DMS53 treated with DMSO at 0.1 percent for 48 hours (cell line): ENCODE measurements at regions not wholly inside any gene's neighbourhood (a gene's known extent, or its start where the extent isn't known, plus 50 kb on each side); places are given as distances from the start of the nearest gene placed in this dataset.

Experiments
- DNase-seq: peaks from one replicate; lab custom pipeline; 2025; ENCODE audit not compliant: unreplicated experiment; lab: John Stamatoyannopoulos, UW

DNA sequence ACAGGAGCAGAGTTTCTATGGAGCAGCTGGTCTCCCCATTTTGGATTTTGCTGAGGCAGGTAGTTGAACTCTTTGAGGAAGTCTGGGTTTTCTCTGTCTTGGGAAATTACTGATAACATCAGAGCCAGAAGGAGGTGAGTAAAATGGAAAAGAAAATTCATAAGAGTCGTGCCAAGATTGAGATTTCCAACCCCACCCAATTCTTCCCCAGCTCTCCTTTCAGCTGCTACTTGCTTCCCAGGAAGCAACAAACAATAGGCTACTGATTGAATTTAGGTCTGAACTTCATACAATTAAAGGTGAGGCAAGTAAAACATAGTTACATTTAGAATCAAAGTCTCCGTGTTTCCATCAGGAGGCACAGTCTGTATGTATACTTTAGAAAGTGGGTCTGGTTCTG lies 54.6 kb upstream of the EOLA2 start:
- no peak for DNase-seq

DNA sequence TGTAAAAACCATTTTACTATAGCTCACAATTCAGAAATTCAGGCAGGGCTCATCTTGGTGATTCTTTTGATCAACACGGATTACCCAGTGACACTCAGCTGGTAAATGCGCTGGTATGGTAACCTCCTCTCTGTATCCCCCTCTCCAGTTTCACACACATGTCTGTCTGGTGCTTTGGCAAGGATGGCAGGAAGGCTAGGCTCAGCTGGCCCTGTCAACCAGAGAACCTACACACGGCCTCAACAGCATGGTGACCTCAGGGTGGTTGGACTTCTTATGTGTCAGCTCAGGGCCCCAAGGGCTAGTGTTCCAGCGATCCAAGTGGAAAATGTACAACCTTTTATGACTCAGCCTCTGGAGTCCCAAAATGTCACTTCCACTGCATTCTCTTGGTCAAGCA lies 55.7 kb upstream of the EOLA2 start:
- no peak for DNase-seq

DNA sequence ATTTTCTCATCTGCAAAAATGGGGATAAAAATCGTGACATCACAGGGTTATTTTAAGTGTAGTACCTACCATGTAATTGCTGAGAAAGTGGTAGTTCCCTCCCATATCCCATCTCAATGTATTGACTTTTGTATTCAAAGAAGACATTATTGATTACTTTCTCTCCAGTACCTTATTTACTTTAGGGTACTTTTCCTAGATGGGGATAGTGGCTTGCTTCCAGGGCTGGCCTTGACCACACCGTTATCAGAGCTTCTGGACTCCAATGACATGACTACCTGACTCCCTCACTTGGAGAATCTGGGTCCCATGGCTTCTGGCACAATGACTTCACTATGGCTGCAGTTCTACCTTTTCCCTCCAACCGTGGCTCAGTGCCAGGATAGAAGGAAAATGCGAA lies 58.2 kb upstream of the EOLA2 start:
- DNase-seq = no peak

DNA sequence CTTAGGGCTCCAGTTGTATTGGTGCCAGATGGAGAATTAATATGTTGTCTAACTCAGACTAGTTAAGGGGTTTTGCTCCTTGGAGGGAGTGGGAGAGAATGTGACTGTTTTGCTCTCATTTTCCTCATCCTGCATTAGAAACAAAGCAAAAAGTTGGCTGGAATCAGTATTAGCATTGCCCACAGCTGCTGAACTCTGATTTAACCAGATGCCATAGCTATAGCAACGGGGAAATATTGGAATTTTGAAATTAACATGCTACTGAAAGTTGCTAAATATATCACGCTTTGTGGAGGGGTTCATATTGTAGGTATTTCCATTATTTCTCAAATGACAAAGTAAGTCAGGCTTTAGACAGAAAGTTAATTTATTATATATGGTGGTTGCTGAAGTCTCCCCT lies 66.7 kb upstream of the EOLA2 start:
- no peak for DNase-seq

DNA sequence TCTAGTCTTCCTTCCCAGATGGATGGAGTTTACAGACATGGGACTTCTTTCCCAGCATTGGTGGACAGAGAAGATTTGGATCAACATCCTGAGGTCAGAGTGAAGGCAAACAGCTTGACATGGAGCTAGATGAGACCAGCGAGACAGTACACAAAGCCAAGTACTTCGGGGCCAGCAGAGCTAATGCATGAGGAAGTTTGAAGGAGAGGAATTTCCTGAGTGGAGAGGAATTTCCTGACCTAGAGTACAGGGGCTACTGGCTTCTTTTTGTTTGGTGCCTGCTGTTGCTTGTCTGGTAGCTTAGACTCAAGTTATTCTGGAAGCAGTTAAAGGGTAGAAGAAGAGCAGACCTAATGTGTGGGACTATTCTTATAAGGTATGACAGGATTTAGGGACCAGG lies 69.1 kb upstream of the EOLA2 start:
- DNase-seq = no peak

DNA sequence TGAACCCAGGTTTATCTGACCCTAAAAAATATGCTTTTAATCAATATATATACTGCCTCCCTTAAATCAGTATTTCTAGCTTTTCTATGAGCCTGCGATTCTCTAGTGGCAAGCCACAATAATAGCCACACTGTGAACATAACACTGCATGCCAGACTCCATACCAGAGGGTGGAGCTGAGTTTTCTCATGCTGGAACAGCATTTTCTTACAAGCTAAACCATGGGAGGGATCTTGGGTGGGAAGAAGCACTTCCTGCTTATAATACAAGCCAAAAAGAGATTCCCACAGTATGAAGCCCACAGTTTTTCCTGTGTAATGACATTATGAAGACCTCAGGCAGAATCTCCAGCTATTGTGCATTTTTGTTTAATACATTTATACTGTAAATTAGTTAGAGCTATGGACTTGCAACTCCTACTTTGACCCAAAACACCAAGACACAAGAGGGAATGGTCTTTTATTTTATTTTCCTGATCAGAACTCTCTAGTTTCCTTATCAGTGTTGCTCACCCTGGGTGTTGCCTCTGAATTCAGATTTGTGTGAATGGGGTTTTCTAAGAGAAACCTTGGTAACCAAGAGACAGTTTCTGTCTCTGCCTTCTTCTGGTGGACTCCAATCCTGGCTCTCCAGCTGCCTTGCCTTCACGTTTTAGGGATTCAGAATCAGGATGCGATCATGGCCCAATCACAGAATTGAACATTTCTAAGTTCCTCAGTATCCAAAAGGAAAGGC lies 74.5 kb upstream of the EOLA2 start:
- DNase-seq = no peak

DNA sequence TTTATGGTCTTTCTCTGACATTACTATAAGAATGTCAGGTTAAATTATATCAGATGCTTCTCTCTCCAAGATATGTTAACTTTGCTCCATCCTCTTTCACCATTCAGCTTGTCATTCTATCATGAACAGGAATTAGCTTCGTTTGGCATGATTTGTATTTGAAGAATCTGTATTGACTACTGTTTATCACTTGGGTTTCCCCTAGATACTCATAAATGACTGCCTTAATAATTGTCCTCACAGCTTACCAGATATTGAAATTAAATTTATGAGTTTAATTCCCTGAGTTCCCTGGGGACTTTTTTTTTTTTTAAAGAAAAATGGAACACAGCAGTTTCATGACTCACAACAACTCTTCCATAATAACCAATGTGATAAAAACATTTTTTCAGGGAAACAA lies 76.2 kb upstream of the EOLA2 start:
- DNase-seq = no peak

DNA sequence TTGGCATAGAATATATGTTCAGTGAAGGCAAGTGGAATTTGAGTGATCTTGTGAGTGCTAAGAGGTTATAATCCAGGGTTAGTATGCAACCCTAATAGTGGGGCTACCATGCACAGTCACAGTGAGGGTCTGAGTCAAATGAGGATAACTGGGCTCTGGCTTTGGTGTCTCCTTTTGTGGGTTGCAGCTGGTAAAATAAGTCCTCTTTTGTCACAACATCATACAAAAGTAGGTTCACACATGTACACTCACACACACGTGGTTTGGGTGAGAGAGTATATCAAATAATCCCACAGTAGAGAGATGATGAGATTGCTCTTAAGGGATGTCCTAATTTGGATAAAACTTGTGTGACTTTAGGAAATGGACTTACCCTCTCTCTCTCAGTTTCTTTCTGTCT lies 79.6 kb upstream of the EOLA2 start:
- DNase-seq = no peak

DNA sequence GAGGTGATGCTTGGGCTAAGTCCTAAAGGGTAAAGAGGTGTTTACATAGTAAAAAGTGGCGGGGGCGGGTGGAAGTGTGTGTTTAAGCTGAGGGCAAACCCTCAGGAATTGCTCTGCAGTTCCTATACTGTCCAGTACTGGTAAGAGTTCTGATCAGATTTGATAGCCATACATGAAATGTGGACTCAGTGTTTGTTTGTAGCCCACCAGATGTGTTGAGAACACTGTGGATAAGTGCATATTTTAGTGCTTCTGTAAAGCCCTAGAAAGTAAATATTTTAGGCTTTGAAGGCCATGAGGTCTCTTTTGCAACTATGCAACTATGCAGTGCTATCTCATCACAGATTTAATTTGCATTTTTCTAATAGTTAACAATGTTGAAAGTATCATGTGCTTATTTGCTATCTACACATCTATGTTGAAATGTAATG lies 80.7 kb upstream of the EOLA2 start:
- no peak for DNase-seq

DNA sequence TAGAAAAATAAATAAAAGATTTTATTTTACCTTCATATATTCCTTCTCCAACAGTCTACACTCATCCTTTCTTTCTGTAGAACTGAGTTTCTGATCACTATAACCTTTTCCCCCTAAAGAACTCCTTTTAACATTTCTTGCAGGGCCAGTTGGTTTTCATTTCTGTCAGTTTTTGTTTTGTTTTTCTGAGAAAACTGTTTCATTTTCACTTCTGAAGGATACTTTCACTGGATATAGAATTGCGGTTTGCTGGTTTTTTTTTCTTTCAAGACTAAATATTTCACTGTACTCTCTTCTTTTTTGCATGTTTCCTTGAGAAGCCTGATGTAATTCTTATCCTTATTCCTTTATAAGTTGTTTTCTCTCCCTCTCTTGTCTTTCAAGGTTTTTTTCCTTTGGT lies 90.4 kb upstream of the EOLA2 start:
- DNase-seq = no peak

DNA sequence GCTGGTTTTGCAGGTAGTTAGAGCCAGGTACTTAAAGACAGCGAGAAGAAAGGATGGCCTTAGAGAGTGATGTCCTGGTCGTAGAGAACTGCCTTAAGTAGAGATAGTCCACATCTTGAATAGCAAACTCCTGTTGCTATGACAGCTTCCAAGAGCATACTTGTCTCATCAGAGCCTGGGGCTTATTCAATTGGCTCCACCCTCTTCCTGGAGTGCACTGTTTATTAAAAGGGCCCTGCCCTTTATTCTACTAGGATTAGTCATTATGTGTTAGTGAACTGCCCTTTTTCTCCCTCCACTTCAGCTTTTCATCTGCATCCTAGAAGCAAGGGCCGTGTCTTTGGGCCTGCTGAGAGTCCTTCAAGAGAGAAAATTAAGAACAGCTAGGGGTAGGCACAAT lies 94.5 kb upstream of the EOLA2 start:
- peak; percentile 61 for DNase-seq

DNA sequence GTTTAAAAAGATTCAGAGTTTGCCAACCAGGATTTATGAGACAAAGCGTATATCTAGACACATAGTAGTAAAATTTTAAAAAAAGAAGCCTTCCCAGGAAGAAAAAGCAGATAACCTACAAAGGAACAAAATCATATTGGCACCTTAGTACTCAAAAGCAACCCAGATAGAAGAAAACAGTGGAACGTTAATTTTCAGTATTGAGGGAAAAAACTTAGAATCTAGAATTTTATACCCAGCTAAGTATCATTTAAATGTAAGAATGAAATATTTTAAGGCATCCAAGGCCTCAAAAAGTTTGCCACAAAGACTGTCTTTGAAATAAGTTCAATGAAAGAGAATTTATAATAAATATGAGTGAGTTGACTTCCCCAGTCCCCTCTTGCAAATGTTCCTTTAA lies 96.5 kb upstream of the EOLA2 start:
- no peak for DNase-seq

DNA sequence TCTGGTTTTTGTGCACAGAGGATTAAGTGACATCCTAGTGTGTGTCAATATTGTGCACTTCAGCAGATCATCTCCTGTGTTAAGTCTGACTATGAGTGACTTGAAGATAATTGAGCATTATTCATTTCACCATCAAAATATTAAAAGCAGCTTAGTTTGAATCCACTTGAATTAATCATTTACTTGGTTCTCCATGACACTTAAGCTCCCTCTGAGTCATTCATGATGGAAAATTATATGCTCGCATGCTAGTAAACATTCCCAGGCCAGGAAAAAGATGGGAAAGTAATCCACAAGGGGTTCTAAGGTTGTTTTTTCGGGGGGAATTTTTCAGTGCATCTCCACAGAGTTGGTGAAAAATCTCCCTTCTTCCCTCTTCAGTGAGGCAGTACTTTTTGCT lies 97.2 kb upstream of the EOLA2 start:
- peak; percentile 43 for DNase-seq

DNA sequence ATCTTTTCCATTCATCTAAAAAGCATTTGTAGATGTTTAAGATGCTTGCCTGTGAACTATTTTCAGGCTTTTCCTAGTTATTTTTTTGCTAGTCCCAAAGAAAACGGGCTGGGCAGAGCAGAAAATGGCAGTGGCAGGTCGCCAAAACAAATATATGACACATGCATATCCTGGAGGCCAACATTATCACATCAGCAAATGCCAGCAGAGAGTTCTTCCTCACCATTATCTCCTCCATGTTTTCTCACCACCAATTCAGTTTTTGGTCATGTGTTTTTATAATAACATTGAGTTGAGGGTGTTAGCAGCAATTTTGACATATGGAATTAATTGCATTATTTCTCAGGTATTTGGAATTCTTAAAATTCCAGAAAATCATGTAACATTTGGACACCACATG lies 97.9 kb upstream of the EOLA2 start:
- peak; percentile 61 for DNase-seq

DNA sequence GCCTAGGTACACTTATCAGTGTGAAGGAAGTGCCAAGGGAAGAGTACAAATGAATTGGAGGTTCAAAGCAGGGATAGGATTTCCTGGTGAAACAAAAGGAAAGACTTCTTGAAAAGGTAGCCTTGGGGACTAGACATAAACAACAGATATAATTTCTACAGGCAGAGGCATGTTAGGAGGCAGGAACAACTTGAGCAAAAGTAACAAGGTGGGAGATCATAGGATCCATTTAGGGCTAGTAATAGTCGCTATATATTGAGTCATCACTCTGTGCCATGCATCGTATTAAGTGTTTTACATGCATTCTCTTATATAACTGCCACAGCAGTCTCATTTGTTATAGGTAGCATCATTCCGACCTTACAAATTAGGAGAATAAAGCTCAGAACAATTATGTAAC lies 98.3 kb upstream of the EOLA2 start:
- DNase-seq = no peak

DNA sequence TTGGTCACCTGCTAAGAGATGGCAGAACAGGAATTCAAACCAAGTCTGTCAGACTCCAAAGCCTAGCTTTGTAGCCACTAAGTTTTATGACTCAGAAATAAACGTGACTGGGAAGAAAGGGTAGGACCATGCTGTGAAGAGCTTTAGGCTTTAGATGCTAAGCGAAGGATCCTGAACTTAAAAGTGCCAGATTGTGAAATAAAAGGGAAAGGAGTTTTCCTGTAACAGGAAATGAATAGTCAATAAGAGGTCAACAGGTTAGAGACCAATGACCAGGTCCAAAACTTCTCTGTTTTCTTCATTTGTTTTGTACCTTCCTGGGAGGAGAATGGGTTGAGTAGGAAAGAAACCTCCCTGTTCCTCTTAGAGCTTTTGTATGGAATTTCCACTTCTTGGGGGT lies 98.8 kb upstream of the EOLA2 start:
- DNase-seq = no peak

DNA sequence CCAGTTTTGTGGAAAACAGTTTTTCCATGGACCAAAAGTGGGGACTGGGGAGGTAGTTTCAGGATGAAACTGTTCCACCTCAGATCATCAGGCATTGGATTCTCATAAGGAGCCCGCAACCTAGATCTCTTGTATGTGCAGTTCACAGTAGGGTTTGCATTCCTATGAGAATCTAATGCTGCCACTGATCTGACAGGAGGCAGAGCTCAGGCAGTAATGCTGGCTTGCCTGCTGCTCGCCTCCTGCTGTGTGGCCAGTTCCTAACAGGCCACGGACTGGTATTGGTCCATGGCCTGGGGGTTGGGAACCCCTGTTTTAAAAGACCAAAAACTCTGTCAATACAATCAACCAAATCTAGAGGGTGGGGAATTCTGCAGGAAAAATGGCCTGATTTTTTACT lies 100.0 kb upstream of the EOLA2 start:
- no peak for DNase-seq

DNA sequence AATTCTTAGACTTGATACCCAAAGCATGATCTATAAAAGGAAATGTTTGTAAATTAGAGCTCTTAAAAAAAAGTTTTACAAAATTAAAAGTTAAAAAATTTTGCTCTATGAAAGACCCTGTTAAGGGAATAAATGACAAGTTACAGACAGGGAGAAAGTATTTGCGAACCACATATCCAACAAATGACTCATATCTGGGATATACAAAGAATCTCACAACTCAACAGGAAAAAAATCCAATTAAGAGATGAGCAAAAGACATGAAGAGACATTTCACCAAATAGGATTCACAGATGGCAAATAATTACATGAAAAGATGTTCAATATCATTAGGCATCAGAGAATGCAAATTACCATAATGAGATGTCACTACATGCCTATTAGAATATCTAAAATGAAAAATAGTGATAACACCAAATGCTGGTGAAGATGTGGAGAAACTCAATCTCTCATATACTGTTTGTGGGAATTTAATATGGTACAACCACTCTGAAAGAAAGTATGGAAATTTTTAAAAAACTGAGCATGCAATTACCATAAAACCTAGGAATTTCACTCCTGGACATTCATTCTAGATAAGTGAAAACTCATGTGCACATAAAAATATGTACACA lies 100.8 kb upstream of the EOLA2 start:
- no peak for DNase-seq

DNA sequence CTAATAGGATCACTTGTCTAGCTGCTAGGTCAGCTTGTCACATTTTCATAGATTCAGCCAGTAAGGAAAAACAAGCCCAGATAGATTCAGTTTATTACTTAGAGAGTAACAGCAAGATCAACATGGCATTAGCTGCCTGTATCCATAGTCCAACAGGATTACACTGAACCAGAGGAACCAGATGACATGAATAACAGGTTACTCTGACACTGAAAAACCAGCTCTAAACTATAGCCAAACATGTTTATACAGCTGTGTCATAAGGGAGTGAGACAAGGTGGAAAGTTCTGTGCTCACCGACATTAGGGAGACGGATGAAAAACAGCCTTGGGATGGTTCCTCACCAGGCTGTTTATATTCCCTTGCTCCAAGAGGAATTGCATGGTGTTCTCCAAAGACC lies 102.9 kb upstream of the EOLA2 start:
- DNase-seq = no peak

DNA sequence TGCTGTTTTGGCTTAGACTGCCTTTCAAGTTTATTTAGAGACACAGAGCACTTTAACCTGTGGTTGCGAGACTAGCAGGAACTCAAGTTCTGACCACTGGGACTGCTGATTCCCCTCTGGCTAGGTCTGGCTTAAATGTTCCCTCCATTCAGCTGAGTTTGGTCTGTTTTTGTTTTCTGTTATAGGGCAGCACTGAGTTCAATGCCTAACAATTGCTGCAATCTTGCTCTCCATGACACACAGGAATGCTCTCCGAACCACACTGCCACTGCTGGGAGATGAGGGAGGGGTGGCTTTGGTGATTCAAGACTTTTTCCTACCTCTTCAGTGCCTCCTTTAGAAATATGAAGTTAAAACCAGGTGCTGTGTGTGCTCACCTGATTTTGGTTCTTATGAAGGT lies 106.3 kb upstream of the EOLA2 start:
- DNase-seq = no peak

DNA sequence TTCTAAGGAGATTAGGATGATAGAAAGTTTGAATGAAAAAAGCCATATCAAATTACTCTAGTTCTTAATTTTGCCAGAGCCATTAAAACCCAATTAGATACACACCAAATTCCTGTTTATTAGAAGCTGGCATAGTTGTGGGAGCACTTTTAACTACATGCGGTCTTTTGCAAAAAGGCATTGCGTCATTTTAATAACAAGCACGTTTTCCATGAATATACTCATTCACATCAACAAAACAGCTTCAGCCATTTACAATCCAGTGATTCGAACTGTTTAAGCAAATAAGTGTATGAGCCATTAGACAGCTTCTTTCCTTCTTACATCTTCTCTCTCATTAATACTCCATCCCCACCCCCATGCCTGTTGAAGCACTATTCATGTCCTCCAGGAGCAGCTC lies 109.5 kb upstream of the EOLA2 start:
- no peak for DNase-seq

DNA sequence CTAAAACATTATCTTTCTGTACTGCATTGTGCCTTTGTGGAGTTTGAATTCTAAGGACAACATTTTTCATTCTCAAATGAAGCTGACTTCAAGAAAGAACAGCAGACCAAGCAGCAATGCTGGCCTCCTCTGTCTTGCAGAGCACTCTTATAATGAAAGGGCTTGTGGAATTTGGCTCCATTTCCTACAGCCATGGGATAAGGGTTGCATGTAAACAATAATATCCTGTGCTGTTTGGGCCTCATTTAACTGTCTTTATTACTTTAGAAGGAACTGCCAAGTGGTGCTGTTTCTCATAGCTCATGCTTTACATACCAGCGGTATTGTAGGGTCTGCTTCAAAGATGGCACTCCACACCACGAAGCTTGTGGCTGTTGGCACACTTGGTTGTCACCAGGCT lies 111.4 kb upstream of the EOLA2 start:
- DNase-seq = no peak

DNA sequence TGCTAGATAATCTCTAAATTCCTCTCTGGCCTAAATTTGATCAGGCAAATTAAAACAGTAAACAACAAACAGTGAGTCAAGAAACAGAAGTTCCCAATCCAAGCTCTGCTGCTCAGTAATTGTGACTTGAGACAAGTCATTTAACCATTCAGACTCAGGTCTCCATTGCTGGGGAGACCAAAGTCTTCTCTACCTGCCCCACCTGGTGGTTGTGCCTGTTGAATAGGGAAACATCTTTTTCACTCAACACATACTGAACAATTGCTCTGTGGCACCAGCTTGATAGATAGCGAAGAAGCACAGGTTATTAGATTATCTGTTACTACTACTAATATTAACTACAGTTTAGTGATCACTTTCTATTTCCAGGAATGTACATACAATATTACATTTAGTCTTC lies 112.1 kb upstream of the EOLA2 start:
- no peak for DNase-seq
